ENCODE measurements at regions not wholly inside any gene's neighbourhood (a gene's known extent, or its start where the extent isn't known, plus 50 kb on each side); places are given as distances from the start of the nearest gene placed in this dataset.

DNA sequence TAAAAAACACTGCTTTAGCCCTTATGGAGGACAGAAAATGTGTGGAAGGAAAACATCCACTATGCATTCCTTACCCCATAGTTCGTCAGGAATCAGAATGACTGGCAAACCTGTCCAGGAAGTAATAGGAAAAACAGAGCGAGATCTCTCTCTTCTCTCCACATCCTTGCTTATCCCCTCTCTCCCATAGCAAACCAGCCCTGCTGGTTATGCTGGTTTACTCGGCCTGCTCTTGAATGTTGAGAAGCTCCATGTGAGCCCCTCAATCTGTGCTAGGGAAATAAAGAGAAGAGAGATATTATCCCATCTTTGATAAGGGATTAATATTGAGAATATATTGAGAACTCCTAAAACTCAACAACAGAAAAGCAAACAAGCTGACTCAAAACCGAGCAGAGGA is 402.8 kb upstream of the RBFOX1 start:
- no peak for DNase-seq (ENCODE audit: low spot score)

DNA sequence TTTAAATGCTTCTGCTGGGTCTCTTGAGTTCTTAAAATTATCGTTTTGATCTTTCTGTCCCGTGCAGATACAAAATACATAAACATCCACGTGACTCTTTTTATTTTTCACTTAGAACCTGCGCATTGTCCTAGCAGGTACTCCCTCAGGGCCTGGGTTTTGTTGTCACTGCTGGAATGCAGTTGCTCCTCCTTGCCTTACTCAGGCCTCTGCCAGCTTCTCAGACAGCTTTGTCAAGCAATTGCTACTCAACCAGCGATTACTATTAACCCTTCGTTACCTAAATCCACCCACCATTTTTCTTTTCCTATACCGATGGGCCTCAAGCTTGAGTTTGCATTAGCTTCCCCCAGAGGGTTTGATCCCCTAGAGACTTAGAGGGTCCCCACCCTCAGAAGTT is 405.9 kb upstream of the RBFOX1 start:
- DNase-seq (ENCODE audit: low spot score) = no peak

GRCh38 chr16:6926341-6926740 is 406.3 kb upstream of the RBFOX1 start:
- DNase-seq (ENCODE audit: low spot score) = no peak

DNA sequence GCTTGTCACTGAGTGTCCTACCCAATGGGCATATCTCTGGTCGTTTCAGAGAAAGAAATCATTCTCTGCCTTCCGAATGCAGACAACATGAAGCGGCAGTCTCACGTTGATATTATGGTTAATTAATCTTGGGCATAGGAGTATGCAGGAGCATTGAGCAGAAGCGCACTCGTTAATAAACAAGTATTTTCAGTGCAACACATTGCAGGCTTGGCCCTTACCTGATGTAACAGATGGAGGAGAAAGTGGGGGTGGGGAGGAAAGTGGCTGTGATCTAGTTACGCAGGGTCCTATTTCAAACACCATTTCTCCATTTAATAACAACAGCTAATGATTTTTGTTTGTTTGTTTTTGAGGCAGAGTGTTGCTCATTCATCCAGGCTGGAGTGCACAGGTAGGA is 414.0 kb upstream of the RBFOX1 start:
- no peak for DNase-seq (ENCODE audit: low spot score)

DNA sequence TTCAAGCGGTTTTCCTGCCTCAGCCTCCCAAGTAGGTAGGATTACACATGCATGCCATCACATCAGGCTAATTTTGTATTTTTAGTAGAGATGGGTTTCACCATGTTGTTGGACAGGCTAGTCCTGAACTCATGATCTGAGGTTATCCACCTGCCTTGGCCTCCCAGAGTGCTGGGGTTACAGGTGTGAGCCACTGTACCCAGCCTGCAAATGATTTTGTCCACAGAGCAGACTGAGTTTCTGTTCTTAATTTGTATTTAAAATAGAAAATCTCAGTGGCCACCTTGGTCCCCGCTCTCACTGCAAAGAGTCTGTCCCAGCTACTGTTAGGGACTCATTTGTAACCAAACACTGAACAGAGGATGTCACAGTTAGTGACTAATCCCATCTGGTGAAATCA is 415.7 kb upstream of the RBFOX1 start:
- DNase-seq (ENCODE audit: low spot score) = no peak

GRCh38 chr16:6913566-6913965 is 419.1 kb upstream of the RBFOX1 start:
- DNase-seq (ENCODE audit: low spot score) = no peak

GRCh38 chr16:6910301-6910700 is 422.3 kb upstream of the RBFOX1 start:
- no peak for DNase-seq (ENCODE audit: low spot score)

GRCh38 chr16:6905601-6906000 is 427.0 kb upstream of the RBFOX1 start:
- DNase-seq (ENCODE audit: low spot score) = no peak

DNA sequence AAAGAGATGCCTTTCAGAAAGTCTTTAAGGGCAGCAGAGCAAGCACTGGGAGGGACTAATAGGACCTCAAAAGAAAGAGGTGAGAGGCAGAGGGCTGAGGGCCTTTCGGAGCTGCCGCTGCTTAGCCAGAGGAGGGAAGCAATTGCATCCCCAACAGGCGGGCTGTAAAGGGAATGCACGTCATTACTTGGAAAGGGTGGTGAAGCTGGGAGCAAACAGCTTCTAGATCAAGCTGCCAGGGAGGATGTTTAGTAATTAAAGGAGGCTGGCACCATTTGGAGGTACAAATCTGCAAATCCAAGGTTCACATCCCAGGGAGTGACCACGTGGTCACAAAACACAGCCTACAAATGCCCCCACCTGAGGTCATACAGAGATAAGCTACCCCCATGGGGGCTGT is 429.0 kb upstream of the RBFOX1 start:
- DNase-seq (ENCODE audit: low spot score) = no peak

- DNase-seq (ENCODE audit: low spot score) = no peak
Measured at GRCh38 chr16:6898896-6899295, 433.7 kb upstream of the RBFOX1 start.

GRCh38 chr16:6897876-6898485 is 434.7 kb upstream of the RBFOX1 start:
- no peak for DNase-seq (ENCODE audit: low spot score)

DNA sequence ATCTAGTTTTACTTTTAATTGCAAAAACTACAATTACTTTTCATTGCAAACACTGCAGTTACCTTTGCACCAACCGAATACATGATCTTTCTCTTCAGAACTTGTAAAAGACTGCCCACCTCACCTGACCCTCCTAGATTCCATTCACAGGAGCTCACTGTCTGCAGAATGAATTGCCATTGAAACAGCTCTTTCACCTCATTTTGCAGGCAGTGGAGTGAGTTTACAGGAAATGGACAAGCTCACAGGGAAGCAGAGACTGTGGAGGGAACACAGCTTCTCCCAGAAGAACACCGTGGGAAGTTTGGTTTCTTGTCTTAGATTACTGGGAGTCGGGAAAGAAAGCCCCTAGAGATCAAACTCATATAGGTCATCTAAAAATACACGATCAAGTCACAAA is 439.7 kb upstream of the RBFOX1 start:
- no peak for DNase-seq (ENCODE audit: low spot score)

GRCh38 chr16:6891496-6891895 is 441.1 kb upstream of the RBFOX1 start:
- DNase-seq (ENCODE audit: low spot score) = no peak

DNA sequence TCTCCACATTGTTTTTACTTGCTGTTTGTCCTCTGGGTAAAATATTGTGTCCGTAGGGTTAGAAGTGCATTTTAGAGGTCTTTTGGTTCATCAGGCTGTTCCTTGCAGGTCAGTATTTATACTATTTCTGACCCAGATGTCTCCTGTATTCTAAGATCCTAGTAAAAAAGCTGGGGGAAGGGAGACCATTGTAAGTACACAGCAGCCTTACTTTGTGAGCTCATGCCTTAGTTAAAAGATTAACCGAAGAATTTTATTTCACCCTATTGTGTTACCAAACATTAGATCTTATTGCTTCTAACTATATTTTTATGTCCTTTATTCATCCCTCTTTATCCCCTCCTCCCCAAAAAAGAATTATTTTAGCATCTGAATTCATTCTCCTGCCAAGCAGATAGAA is 444.1 kb upstream of the RBFOX1 start:
- DNase-seq (ENCODE audit: low spot score) = no peak

DNA sequence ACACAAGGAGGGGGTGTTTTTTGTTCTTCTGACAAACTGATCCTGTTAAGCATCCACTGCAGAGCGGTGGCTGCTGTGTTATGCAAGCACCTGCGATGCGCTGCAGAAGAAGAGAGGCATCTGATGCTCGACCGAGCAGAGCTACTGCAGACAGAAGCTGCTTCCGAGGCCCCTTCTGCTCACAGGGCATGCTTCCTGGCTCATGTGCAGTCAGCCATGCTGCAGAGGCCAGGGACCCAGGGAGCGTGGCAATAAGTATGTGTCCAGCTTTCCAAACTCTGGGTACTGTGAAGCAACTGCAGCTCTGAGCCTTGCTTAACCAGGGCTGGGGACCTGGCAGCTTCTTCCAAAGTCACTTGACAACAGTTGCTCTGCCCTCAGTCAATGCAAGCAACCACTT is 448.6 kb upstream of the RBFOX1 start:
- DNase-seq (ENCODE audit: low spot score) = no peak

DNA sequence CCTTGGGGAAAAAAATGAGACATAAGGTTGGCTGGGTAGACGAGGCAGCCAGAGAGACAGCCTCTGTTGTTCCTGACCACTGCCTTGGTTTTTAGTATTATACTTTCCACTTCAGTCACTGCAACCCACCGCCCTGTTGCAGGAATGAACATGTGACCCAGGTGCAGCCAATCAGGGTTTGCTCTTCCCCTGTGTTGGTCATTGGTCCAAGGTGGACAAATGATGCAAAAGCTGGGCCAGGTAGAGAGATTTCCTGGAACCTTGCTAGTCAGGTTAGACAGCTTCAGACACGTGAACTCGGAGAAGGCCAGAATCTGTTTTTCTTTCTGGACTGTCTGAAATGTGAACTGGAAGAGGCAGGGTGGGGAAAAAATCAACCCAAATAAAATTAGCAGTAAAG is 452.4 kb upstream of the RBFOX1 start:
- no peak for DNase-seq (ENCODE audit: low spot score)

DNA sequence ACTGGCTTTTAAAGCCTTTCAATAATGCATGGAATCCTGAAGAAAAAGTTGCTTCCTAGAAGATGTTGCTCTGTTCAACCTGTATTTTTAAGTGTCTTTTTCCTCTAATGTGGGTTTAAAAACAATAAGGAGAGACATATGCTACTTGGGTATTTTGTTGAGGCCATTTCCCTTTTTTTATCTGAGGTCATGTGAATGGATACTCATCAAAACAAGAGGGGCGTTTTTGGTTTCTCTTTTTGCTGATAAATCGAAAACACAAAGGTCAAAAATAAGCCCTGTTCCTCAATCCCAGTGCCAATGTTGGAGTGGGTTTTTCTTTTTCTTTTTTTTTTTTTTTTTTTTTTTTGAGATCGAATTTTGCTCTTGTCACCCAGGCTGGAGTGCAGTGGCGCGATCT is 468.0 kb upstream of the RBFOX1 start:
- DNase-seq (ENCODE audit: low spot score) = no peak

DNA sequence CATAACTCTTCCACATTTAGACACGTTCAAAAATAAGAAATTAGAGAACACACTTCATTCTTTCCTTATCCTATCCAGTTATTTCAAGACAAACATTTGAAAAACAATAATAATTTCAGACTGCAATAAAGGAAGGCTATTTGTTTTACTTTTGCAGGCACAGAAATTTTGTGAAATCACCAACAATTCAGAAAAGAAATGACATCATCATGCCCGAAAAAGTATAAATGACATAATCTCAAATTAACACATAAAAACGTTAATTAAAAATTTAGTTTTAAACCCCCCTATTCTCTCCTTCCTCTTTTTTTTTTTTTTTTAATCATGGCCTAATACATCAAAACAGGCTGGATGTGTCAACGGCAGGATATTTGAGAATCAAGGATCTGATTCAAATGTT is 468.4 kb upstream of the RBFOX1 start:
- DNase-seq (ENCODE audit: low spot score) = no peak

GRCh38 chr16:6863135-6863534 is 469.5 kb upstream of the RBFOX1 start:
- no peak for DNase-seq (ENCODE audit: low spot score)

- no peak for DNase-seq (ENCODE audit: low spot score)
Measured at GRCh38 chr16:6861815-6862477, 470.7 kb upstream of the RBFOX1 start.

GRCh38 chr16:6861135-6861814 is 471.4 kb upstream of the RBFOX1 start:
- DNase-seq (ENCODE audit: low spot score) = no peak

- no peak for DNase-seq (ENCODE audit: low spot score)
Measured at GRCh38 chr16:6857575-6857974, 475.1 kb upstream of the RBFOX1 start.

DNA sequence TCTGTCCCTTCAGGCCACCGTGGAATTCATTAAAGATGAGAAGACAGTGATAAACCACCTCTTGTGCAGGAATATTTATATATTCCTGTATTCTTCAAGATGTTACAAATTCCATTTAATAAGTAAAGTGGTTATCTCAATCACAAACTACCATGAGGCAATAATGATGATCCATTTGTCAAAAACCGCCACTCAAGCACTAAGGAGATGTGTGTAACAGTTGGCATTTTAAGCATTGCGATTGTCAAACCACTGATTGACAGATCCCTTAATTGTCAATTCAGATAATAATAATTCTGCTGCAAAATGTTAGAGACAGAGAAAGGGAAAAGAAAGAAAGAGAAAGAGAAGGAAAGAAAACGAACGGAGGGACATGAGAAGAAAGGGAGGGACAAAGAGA is 476.1 kb upstream of the RBFOX1 start:
- DNase-seq (ENCODE audit: low spot score) = no peak

- DNase-seq (ENCODE audit: low spot score) = no peak
Measured at GRCh38 chr16:6853565-6853964, 479.1 kb upstream of the RBFOX1 start.
